ENCODE measurements at regions not wholly inside any gene's neighbourhood (a gene's known extent, or its start where the extent isn't known, plus 50 kb on each side); places are given as distances from the start of the nearest gene placed in this dataset.
"Not testable (repeated sequence)": the region's sequence is repeated elsewhere in the genome, so short reads cannot be mapped to it uniquely, and the experiment has no call there.

GRCh38 chr11:41519696-41520095 lies 60.2 kb upstream of the LRRC4C start:
- DNase-seq = no peak

GRCh38 chr11:41522391-41522790 lies 62.9 kb upstream of the LRRC4C start:
- no peak for DNase-seq

- no peak for DNase-seq
Measured at GRCh38 chr11:41522899-41523672, 63.6 kb upstream of the LRRC4C start.

- DNase-seq = no peak
Measured at GRCh38 chr11:41527530-41527929, 68.1 kb upstream of the LRRC4C start.

- DNase-seq = no peak
Measured at GRCh38 chr11:41532413-41532812, 73.0 kb upstream of the LRRC4C start.

- no peak for DNase-seq
Measured at GRCh38 chr11:41533761-41534160, 74.3 kb upstream of the LRRC4C start.

- no peak for DNase-seq
Measured at GRCh38 chr11:41534391-41534790, 74.9 kb upstream of the LRRC4C start.

GRCh38 chr11:41534861-41535260 lies 75.4 kb upstream of the LRRC4C start:
- DNase-seq = no peak

GRCh38 chr11:41536021-41536568 lies 76.6 kb upstream of the LRRC4C start:
- no peak for DNase-seq

- not testable (repeated sequence) for DNase-seq
Measured at GRCh38 chr11:41544902-41545301, 85.5 kb upstream of the LRRC4C start.

- DNase-seq = no peak
Measured at GRCh38 chr11:41578421-41579051, 119.1 kb upstream of the LRRC4C start.

GRCh38 chr11:41579546-41579945 lies 120.1 kb upstream of the LRRC4C start:
- DNase-seq = no peak

- DNase-seq = no peak
Measured at GRCh38 chr11:41609511-41609910, 150.1 kb upstream of the LRRC4C start.

GRCh38 chr11:41612415-41612814 lies 153.0 kb upstream of the LRRC4C start:
- no peak for DNase-seq

- no peak for DNase-seq
Measured at GRCh38 chr11:41613326-41613725, 153.9 kb upstream of the LRRC4C start.

GRCh38 chr11:41622707-41623359 lies 163.4 kb upstream of the LRRC4C start:
- no peak for DNase-seq

GRCh38 chr11:41659985-41660384 lies 200.5 kb upstream of the LRRC4C start:
- no peak for DNase-seq

- no peak for DNase-seq
Measured at GRCh38 chr11:41660585-41660984, 201.1 kb upstream of the LRRC4C start.

GRCh38 chr11:41665441-41666360 lies 206.2 kb upstream of the LRRC4C start:
- no peak for DNase-seq

- DNase-seq = no peak
Measured at GRCh38 chr11:41666951-41667653, 207.7 kb upstream of the LRRC4C start.

GRCh38 chr11:41675205-41675604 lies 215.8 kb upstream of the LRRC4C start:
- DNase-seq = no peak

GRCh38 chr11:41713030-41713429 lies 253.6 kb upstream of the LRRC4C start:
- DNase-seq = no peak

Measured in NCI-H1694 treated with DMSO at 0.1 percent for 48 hours (cell line).